ENCODE measurements at regions not wholly inside any gene's neighbourhood (a gene's known extent, or its start where the extent isn't known, plus 50 kb on each side); places are given as distances from the start of the nearest gene placed in this dataset.
A peak's percentile ranks its signal among the peaks of the same experiment; 100 is the strongest.

DNA sequence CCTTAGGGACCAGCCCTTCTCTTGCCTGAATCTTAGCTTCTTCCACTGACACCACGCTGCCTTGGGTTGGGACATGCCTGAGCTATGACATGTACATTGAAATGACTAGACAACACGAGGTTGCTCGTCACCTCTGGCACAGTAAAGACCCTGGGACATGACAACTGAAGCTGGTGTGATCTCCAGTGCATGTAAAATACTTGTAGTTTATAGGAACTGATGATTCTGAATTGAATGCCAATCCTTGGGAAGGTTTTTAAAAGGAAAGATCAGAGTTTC, 100.7 kb upstream of the PGRMC2 start:
- no peak for DNase-seq (ENCODE audit: low read depth in 3 of 3)

DNA sequence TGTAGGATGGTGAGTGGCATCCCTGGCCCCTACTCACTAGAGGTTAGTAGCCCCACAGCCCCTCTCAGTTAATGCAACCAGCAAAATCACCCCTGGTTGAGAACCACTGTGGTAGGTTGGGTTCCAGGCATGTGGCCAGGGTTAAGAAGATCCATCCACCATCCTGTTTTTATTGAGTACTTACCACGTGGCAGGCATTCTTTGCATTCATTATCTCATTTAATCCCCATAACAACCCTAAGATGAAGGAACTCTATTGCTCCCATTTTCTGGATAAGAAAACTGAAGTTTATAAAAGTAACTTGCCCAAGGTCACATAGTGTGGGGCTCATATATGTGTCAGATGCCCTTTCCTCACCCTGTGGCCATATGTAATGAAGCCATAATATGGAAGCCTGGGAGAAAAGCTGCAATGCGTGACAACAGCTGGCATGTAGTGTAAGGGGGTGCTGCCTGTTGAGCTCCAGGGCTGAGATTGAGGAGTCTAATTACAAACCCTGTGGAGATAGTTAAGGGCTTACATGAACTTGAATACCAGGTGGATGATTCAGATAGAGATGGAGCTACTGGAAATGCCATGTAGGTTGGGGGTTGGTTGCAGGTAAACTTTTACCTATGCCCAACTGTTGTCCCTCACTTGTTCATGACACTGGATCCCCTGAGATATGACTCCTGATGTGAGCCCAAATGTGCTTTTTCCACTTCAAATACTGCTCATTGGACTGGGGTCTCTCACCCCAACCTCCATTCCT, 100.2 kb upstream of the PGRMC2 start:
- no peak for DNase-seq (ENCODE audit: low read depth in 3 of 3)

GRCh38 chr4:128386761-128387599, 99.4 kb upstream of the PGRMC2 start:
- DNase-seq (ENCODE audit: low read depth in 3 of 3), result no peak

DNA sequence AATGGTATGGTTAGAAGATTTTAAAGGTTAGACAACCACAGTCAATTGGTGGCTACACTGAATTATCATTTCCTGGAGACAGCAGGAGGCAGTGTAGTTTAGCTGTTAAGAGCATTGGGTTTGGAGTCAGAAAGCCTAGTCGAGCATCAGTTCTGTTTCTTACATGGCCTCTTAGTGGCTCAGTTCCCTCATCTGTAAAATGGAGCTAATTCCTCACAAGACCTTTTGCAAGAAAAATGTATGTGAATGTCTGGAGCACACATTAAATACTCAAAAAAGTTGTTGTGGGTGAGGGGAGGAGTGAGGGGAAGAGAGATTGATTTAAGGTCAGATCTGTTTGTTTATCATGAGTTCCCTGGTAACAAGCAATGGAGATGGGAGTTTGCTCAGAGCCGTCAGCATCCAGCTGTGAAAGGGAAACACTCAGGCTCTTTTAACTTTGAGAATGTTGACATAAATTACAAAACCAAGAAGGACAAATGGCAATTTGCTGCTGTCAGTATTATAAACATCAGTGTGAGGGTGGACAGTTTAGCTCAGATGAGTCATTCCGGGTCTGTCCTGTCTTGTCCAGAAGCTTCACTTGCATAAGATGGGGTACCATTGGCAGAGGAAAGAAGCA, 98.2 kb upstream of the PGRMC2 start:
- no peak for DNase-seq (ENCODE audit: low read depth in 3 of 3)

GRCh38 chr4:128384765-128385598, 97.4 kb upstream of the PGRMC2 start:
- no peak for DNase-seq (ENCODE audit: low read depth in 3 of 3)

- DNase-seq (ENCODE audit: low read depth in 3 of 3), result no peak
Measured at GRCh38 chr4:128384091-128384520, 96.5 kb upstream of the PGRMC2 start.

GRCh38 chr4:128381748-128382559, 94.3 kb upstream of the PGRMC2 start:
- no peak for DNase-seq (ENCODE audit: low read depth in 3 of 3)

DNA sequence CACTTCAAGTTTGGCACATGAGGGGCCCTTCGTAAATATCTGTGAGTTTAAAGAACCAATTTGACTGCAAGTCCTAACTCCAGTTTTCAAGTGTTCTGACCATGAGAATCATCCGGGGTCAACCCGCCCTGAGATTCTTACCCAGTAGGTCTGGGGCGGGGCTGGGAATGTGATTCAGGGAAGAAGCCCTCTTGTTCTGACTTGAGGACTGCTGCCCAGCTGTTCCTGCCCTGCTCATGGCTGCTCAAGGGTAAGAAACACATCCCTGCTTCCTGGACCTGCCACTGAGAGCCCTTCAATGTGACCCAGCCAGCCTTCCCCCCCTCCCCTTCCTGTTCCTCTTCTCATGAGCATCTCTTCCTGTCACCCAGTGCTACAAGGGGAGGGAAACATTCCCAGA, 92.7 kb upstream of the PGRMC2 start:
- no peak for DNase-seq (ENCODE audit: low read depth in 3 of 3)

DNA sequence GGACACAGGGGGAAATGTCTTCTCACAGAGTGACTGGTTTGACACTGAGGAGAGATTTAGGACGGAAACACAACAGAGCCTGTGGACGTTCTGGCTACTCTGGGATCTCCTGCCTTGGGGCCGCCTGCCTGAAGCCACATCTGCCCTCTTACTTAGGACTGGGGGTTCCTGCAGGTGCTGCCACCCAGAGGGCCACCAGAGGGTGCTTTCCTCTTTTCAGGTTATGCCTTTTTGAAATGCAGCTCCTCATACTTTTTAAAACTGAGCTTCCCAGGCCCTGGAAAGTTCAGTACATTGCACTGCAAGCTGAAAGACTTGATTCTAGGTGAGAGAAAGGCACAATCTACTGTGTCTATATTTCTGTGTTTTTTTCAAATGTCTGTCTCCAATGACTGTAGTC, 92.2 kb upstream of the PGRMC2 start:
- DNase-seq (ENCODE audit: low read depth in 3 of 3), result peak in 1 of 3 experiments; percentile 2

DNA sequence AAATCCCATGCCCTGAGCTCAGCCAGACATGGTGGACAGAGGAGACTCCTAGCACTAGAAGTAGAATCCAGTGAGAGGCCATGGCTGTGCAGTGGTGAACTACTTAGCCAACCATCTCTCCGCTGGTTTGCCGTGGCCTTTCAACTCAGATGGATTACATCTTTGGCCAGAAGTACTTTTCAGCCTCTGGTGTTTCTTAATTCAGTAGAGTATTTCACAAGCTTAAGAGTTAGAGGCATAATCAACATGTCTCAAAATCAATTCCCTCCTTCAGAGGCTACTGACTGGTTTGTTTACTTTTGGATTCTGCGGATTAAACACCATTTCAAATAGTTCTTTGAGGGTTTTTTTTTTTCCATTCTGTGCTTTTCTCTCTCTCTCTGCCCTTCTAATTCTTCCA, 91.1 kb upstream of the PGRMC2 start:
- no peak for DNase-seq (ENCODE audit: low read depth in 3 of 3)

DNA sequence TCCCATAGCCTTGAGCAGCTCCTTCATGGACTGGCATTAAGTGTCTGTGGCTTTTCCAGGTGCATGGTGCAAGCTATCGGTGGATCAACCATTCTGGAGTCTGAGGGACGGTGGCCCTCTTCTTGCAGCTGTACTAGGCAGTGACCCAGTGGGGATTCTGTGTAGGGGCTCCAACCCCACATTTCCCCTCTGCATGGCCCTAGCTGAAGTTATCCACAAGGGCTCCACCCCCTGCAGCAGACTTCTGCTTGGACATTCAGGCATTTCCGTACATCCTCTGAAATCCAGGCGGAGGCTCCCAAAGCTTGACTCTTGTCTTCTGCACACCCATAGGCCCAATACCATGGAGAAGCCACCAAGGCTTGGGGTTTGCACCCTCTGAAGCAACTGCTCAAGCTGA, 89.3 kb upstream of the PGRMC2 start:
- DNase-seq (ENCODE audit: low read depth in 3 of 3), result no peak

DNA sequence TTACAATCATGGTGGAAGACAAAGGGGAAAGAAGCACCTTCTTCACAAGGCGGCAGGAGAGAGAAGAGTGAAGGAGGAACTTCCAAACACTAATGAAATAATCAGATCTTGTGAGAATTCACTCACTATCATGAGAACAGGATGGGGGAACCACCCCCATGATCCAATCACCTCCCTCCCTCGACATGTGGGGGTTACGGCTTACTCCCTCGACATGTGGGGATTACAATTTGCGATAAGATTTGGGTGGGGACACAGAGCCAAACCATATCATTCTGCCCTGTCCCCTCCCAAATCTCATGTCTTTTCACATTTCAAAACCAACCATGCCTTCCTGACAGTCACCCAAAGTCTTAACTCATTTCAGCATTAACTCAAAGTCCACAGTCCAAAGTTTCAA, 88.7 kb upstream of the PGRMC2 start:
- no peak for DNase-seq (ENCODE audit: low read depth in 3 of 3)

GRCh38 chr4:128373628-128374027, 86.0 kb upstream of the PGRMC2 start:
- no peak for DNase-seq (ENCODE audit: low read depth in 3 of 3)

DNA sequence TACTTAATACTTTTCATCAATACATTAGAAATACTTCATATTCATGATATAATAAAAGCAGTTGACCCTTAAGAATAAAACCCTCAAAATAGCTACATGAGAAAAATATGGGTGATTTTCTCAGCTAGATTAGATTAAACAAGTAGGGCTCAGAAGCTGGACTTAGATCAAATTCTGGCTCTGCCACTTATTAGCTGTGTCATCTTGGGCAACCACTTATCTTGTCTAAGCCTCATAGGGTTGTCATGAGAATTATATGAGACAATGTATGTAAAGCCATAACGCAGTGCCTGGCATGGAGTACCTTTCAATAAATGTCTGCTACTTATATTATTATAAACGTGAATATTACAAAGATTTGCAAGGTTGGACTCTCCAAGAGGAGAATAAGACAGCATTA, 84.3 kb upstream of the PGRMC2 start:
- no peak for DNase-seq (ENCODE audit: low read depth in 3 of 3)

DNA sequence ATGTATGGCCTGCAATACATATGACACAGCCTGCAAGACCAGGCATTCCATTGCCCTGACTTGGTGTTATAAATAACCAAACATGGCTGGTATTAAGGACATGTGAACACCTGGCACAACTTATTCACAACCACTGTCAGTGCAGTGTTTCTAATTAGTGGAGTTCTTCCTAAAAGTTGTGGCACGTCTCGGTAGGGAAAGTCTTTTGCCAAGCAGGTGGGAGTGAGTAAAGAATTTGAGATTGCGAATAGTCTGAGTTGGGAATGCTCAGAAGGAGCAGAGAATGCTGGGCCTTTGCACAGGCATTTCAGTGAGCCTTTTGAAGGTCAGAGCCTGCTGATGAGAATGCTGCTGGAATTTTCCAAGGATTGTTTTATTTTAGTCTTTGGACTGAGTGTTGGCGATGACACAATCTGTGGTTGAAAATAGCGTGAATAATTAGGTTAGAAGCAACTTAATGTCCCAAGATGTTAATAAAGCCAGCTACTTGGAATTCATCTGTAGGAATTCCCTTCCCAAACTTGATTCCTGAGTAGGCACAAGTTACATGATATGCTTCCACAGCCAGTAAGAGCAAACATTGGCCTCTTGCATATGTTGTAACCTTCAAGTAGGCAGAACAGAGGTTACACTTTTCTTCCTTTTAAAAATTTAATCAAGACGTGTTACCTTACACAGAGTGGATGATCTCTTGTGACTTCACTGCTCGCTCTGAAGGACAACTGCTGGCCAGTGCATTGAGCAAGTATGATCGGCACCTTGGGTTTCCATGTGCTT, 83.6 kb upstream of the PGRMC2 start:
- DNase-seq (ENCODE audit: low read depth in 3 of 3), result no peak

- no peak for DNase-seq (ENCODE audit: low read depth in 3 of 3)
Measured at GRCh38 chr4:128366212-128366611, 78.6 kb upstream of the PGRMC2 start.

DNA sequence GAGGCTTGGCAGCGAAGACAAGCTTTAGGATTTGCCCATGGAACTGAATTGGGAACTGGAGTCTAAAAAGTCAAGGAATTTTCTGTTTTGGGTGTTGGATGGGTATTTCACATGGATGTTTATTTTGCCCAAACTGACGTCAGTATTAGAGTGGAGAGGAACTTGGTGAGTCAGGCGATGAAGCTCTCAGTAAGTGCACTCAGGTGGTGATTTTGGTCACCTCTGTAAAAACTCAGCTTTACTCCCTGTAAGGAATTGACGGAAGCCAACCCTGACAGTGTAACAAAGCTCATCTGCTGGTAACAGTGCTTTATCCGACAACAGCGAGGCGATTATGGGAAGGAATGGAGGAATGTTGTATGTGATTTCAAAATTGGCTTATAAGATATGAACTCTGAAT, 77.0 kb upstream of the PGRMC2 start:
- DNase-seq (ENCODE audit: low read depth in 3 of 3), result no peak

DNA sequence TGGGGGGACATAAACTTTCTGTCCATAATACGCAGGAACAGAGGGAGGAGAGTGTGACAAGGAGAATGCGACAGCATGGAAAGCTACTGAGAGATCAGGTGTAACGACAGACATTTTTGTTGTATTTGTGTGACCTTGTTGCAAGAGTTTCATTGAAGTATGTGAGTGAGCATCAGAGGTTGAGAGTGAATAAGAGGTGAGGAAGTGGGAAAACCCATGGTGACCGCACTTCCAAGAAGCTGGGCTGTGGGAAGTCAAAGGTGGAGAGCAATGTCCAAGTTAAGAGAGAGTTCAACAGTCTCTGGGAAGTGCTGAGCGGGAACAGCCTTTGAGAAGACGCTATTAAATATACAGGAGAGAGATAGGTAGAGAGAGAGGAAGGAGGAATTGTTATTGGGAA, 76.4 kb upstream of the PGRMC2 start:
- no peak for DNase-seq (ENCODE audit: low read depth in 3 of 3)

DNA sequence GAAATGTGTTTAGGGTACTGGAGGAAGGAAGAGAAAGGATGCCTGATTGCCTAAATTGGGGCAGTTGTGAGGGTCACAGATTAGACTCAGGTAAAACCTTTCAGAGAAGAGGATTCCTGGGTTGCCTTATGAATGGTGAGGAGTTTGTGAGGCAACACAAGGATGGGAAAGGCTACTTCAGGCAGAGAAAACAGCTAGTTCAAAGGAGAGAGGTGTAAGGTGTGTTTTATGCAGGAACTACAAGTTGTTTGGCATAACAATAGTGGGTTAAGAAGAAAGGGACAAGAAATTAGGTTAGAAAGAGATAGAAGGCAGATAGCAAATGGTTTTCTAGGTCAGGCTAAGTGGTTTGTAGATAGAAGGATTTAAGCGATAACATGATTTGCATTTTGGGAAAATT, 75.1 kb upstream of the PGRMC2 start:
- DNase-seq (ENCODE audit: low read depth in 3 of 3), result no peak

DNA sequence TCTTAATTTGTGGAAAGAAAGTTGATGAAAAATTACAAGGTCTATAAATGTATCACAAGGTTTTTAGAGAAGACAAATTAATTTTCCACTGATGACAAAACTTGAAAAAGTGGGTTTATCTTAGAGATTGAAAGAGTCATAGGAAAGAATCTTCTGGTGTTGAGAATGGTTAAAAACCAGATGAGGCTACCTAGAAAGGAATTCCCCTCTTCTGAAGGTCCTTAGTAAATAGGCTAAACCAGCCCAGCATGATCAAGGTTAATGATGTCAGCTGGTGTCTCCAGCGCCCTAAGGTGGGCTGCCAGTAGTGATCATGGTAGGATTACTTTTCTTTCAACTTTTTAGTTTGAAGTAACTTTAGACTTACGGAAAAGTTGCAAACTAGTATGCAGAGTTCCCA, 71.8 kb upstream of the PGRMC2 start:
- no peak for DNase-seq (ENCODE audit: low read depth in 3 of 3)

- no peak for DNase-seq (ENCODE audit: low read depth in 3 of 3)
Measured at GRCh38 chr4:128358913-128359279, 71.3 kb upstream of the PGRMC2 start.
